GM18868 (cell line): ENCODE measurements at regions not wholly inside any gene's neighbourhood (a gene's known extent, or its start where the extent isn't known, plus 50 kb on each side); places are given as distances from the start of the nearest gene placed in this dataset.

ENCODE experiments used
- ATAC-seq: cut with Tn5 transposase; IDR thresholded peaks from one replicate; pipeline ENCODE4 v1.9.1; 2021; ENCODE audit warnings: mild to moderate bottlenecking, moderate library complexity; ENCODE audit not compliant: unreplicated experiment

DNA sequence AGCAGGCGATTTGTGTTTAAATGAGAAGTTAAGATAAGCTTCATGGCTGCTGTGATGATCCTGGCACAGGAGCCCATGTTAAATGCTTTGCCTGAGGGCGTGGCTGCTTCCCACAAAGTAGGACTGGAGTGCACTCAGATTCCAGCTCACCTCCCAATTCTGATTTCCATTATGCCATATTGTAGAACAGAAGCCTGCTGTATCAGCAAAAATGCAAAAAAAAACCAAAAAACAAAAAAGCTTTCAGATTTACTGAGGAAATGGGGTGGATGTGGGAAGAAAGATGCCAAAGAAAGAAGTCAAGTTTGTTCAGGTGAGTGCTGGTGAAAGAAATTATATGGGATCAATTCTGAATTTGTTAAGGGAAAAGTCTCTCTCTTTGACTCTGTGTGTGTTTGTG lies 610.4 kb upstream of the NETO1 start:
- ATAC-seq: no peak

DNA sequence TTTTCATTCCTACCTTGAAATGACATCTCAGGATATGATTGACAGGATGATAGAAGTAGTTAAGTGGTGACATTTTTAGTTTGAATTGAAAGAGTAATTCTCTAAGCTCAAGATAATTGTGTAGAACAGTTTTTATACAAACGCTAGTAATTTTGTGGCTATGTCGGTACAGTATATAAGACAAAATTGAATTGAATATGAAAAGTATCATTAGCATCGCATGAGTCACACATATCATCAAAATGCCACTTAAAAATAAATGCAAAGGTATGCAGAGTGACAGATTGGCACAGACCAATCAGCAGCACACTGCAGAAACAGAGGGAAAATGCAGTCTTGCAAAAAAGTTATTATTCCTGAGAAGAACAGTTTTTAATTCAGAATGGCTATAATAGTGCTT lies 608.2 kb upstream of the NETO1 start:
- no peak for ATAC-seq

DNA sequence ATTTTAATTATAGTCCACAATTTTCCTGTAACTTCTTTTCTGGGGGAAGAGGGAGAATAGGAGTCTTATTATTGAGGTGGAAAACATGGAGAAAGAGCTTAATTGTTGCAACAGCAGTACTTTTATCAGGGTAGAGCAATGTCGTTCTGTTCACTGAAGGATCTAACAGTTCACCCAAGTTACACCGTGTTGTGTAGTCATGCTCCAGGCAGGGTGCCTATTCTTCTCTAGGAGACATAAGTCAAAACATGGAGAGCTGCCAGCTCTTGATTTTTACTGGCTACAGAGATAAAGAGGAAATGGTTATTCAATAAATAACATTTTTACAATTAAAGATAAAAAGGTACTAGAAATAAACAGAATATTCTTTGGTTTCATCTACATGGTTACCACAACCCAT lies 594.3 kb upstream of the NETO1 start:
- ATAC-seq: no peak

DNA sequence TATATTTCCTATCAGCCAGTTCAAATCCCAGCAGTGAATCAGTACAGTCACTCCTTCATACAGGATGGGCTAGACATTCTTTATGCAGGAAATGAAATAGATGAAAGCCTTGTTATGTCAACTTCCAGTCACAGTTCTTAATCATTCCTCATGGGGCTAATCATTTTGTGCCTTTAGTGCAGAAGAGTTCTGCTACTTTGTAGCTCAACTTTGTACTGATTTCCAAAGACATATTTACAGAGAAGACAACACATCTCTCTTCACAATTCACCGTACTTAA lies 593.9 kb upstream of the NETO1 start:
- no peak for ATAC-seq

DNA sequence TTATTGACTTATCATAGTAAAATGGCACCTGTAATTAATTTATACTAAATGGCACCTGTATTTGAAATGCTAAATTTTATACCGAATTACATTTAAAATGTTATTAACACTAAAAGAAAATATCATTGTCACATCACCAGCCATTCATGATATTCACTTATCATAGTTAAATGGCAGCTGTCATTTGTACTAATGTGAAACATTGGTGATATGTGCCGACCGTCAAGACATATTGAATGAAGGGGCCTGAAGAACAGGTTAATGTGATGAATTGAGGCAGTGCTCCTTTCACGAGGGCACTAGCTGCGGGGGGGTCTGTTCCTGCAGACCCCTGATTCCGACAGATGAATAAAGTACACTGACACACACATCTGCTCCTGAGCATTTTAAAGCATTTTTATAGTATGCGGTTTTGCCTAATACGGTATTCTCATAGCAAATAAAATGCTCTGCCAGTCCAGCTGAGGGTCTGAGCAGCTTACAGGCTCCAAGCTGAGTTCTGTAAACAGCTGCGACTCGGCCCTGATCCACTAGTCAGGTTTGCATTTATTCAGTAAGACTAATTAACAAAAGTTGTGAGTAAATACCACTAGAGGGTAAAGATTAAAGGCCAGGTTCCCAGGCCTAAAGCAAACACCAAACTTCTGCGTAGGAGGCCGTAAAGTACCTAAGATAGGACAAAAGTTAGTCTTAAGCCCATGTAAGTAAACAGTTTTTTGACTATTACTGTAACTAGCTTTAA lies 593.4 kb upstream of the NETO1 start:
- ATAC-seq: no peak

DNA sequence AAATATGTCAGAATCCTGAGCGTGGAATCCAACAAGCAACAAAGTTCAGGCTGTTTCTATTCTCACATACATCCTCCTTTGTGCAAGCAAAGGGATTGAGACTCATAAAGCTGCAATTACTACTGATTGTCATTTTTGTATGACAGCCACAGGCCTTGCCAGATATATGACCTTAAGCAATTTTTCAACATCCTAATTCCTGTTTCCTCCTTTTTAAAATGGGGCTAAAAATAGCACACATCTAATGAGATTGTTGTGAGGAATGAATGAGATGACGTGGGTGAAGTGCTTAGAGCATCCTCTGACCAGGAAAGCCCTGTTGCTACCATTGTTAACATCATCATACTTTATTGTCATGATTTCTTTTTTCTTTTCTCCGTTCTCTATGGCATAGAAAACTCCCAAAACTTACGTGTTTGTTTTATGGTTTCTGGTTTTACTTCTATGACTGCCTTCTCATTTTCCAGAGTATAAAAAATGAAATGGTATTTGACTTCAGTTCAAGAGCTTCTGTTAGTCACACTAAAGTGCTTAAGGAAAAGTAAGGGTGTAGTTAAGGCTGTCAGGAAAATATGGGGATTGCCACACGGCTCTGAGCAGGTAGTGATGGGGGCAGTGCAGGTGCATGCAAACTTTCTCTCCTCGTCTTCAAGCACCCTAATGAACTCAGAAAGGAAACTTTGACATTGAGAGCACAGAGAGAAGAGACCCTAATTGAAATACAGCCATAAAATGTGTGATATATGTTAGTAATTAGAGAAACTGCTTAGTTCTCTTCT lies 590.6 kb upstream of the NETO1 start:
- ATAC-seq: peak; percentile 55

DNA sequence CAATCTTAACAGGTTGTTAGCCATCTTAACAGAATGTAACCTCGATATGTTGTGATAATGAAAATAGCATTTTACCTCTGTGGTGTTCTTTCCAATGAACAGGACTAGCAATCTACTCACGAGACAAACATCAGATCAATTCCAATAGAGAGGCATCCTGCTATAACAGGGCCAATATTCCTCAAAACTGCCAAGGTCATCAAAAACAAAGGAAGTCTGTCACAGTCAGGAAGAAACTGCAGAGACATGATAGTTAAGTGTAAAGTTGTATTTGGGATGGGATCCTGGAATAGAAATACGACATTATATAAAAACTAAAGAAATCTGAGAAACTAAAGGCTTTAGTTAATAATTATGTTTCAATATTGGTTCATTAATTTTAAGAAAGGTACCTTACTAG lies 588.9 kb upstream of the NETO1 start:
- ATAC-seq: no peak

DNA sequence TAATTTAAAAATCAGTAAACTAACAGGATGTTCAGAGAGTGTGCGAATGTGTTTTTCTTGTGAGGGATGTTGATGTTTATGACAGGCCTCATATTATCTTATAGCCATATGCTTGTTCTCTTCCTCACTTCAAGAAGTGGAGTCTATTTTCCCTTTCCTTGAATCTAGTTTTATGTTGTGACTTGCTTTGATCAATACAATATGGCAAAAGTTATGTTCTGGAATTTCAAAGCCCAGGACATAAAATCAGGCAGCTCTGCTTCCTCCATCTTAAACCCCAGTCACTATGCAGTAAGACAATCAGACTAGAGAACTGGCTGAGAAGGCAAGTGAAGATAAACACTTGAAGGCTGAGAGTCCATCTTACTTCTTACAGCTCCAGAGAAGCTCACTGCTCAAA lies 585.1 kb upstream of the NETO1 start:
- ATAC-seq: no peak

DNA sequence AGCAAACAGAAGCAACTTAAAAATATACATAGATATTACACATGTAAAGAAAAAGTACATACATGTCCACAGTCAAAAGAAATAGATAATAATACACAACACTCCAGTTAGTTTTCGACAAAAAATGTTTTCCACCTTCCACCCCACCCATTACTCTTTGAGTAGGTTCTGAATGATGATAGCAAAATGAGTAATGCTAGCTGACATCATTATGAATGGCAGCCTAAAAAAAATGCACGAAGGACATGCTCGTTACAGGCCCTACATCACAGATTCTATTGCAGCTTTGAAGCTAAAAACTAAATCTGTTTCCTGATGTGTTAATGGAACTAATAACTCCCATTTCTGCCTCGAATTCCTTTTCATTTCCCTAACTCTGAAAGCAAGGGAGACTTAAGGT lies 578.7 kb upstream of the NETO1 start:
- no peak for ATAC-seq

DNA sequence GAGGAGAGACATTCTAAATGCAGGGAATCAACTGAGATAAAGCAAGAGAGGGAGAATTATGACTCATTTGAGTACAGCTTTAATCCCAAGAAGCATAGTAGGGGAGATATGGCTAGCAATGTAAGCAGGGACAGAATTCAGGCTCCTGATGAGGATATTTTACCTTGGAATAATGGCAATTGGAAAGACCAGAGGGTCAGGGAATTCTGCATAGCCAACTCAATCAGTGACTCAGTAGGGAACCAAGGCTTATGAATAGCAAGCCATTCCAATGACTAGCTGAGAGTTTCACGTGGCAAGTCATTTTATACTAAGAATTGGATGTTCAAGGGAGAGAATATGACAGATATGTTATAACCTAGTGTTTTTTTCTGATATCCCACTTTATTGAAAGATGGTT lies 563.8 kb upstream of the NETO1 start:
- ATAC-seq: no peak

DNA sequence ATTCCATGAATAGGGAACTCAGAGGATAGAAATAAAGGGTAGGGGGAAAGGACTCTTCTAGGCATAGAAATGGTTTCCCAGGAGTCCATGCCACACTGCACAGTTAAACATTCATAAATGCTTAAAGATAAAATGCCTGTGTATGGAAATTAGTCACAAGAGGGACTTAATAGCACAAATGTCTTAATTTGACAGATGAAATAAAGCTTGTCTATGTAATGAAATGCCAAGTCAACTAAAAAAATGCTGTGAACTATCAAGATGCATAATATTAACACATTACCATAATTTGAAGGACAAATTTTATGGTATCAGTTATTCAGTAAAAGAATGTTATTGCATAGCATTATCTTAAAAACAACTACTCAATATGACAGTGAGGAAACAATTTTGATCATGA lies 553.2 kb upstream of the NETO1 start:
- no peak for ATAC-seq

DNA sequence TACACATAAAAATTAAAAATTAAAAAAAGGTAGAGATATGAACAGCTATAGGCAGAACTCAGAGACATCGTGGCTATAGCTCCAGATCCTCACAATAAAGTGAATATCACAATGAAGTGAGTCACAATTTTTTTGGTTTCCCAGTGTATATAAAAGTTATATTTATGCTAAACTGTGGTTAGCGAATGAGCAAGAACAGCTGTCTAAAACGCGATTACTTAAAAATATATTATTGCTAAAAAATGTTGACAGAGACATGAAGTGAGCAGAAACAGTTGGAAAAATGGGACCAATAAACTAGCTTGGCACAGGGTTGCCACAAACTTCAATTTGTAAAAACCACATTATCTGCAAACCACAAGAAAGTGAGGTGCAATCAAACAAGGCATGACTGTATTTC lies 551.7 kb upstream of the NETO1 start:
- ATAC-seq: no peak

DNA sequence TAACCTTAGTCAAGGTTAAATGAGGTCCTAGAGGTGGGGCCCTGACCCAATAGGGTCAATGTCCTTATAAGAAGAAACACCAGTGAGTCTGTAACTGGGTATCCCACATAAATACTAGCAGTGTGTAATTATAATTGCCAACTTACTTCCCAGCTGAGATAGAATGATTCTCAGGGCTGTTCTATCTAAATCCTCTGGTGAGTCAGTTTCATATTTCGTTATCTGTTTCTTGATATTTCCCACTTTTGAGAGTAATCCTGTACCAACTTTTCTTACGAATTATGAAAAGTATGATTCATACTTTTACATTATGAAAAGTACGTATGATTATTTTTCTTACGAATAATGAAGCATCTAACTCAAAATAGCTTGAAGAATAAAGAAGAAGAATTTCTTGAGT lies 546.8 kb upstream of the NETO1 start:
- no peak for ATAC-seq

DNA sequence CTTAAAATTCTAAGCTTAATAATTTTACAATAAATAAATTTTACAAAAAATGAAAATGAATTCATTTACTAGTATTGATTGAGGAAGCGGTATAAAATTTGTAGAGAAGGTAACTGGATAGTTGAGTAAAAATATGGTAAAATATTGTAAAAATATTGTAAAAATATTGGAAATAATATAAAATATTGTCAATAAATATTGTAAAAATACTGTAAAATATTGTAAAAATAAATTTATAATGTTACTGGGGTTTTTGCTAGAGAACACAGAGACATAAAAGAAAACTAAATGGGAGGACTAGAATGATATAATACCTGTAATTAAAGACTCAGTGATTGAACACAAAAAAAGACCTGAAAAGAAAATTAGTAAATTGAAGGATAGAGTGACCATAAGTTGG lies 546.3 kb upstream of the NETO1 start:
- no peak for ATAC-seq

DNA sequence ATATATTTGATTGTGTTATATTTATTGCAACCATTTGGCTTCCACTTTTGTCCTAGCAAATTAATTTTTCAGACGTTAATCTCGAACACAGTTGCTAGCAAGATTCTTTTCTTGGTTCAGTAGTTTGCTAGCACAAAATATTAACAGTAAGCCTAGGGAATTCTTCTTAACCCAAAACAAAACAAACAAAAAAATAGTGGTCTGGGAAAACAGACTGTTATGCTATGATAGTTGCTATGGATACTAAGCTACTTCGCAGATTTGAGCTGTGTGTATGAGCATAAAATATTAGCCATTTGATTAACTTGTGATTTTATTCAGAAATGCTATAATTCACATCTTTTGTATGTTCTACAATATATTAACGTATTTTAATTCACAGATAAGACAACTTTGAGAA lies 541.5 kb upstream of the NETO1 start:
- no peak for ATAC-seq

DNA sequence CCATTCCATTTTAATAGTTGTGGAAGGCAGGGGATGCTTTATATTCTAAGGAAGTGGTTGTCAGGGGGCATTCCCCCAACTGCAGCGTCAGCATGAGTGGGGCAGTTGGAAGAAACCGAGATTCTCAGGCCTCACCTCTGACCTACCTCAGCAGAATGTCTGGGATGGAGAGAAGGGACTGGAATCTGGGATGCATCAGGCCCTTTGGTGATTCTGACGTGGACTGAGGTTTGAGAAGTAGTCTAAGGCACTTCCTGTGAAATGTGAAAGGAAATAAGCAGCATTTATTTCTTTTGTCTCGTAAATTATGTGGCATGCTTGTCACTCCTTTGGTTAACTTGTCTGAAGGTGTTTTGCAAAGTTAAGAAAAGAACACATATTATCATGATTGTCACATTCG lies 540.7 kb upstream of the NETO1 start:
- no peak for ATAC-seq

DNA sequence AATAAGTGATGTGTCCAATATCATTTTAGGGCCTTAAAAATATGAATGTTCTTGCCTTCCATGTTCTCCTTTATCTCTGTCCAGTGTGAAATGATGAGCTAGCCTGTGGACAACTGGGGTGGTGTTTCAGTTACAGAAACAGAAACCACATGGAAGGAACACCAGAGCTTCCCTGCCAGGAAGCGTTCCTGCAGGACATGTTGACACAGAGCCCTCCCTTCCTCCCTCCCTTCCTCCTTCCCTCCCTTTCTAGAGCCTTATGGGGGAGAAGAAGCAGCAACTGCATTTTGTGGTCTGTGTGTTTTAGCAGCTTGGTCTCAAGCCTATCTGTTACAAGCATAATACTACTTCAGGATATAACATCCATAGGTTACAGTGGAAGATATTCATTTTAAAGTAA lies 539.7 kb upstream of the NETO1 start:
- no peak for ATAC-seq

DNA sequence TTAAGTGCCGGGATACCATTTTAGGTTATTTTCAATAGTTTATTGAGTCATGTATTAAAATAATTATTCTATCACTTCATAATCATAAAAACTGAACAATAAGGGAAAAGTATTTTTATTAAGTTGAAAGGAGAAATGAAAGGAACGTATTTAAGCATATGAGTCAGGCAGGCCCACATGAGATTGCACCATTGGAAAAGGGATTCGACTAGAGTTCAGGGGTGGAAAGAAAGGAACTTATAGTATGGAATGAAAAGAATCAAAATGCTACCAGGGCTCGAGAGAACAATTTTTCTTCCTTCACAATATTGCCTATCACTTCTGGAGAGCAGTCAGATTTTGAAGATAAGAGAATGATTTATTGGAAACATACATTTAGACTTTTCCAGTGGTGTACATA lies 516.5 kb upstream of the NETO1 start:
- ATAC-seq: no peak

DNA sequence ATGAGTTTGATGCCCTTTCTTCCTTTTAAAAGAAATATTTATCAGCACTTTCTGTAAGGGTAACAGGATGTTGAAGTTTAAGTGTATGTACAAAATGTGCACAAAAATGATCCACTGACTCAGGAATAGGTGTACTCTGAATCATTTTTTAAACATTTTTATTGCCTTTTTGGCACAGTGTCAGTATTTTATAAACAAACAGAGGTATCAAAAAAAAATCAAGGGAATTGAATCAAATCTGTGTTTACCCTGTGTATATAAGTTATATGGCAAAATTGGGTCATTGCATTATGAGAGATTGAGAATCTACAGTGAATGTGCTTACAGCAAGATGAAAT lies 513.9 kb upstream of the NETO1 start:
- ATAC-seq: no peak

DNA sequence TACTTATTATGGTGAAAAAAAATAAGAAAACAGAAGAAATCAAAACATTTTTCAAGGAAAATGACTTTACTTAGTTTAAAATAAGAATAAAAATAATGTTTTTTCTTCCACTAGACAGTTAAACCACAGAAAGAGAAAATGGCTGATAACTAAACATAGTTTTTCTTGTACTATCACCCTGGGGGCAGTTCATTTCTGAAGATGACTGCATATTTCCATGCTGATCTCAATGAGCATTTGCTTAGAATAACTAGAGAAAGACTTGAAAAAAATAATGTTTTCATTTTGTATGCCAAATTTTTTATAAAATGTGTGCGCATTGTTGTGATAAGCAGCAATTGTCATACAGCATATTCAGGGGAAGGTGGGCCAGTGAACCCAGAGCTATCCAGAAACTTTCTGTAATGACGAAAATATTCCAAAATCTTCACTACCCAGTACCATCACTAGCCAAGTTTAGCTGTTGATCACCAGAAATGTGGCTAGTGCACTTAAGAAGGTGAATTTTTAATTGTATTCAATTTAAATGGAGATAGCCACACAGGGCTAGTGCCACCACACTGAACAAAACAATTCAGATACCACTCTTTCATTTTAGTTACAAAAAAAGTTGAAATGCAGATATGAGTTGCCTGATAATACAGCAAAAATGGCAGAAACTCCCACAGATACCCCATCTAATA lies 513.4 kb upstream of the NETO1 start:
- ATAC-seq: no peak

DNA sequence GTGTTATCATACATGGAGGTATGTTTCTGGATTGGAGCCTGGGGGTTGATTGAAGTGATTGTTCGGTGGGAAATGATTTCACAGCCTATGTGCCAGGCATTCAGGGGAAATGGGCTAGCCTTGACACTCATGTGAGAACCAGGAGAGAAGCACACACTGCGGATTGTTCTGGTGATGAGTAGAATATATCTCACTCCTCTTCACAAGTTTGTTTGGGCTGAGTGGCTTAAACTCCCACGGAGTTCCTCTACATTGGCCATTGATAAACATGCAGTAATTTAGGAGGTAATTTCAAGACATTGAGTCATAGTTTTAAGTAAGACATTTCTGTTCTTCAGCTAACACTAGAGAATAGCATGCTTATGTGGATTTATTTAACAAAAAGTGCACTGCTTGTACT lies 498.9 kb upstream of the NETO1 start:
- no peak for ATAC-seq

DNA sequence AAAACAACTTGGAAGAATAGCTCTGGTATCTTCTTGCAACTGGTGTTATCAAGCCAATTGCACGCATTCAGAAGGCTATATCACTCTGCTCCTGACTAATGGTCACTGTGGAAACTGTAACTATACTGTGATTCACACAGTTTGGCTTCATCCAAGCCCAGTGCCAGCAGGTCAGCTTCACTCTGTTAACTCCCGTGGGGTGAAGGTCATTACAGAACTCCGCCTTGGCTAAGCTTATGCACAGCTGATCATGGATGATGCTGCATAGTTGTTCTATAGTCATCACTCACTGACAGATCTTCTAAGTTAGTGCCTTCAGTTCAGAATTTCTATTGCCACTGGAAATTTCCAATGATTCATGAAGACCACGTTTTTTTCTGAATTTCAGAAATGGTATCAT lies 497.2 kb upstream of the NETO1 start:
- no peak for ATAC-seq

DNA sequence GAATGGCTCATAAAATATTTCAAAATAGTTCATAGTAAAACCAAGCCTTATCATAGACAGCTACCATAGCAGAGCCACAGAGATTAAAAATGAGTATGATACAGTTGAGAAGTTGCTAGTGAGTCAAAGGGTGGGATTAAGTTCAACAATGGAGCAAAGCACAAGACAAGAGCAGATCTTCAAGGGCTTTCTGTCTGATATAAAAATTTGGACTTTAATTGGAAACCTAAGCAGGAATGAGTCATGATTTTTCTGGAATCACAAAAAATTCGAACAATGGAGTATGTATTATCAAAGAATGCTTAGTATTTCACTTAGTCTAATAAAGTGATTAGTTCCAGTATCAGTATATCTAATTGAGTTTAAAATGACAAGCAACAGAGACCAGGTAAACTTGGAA lies 487.3 kb upstream of the NETO1 start:
- no peak for ATAC-seq
